HL-60 (cell line): ENCODE measurements at regions not wholly inside any gene's neighbourhood (a gene's known extent, or its start where the extent isn't known, plus 50 kb on each side); places are given as distances from the start of the nearest gene placed in this dataset.

ENCODE experiments used
- GABPA ChIP-seq: IDR thresholded peaks from 2 replicates; pipeline ENCODE4 v1.6.1; 2012; ENCODE audit warnings: low read depth
- POLR2AphosphoS5 ChIP-seq: IDR thresholded peaks from 2 replicates; pipeline ENCODE4 v1.6.1; 2012; ENCODE audit warnings: low read depth
- SPI1 ChIP-seq: IDR thresholded peaks from 2 replicates; pipeline ENCODE4 v1.6.1; 2012; ENCODE audit warnings: low read depth, mild to moderate bottlenecking, borderline replicate concordance
- TF ChIP-seq, protein P1 (sequence below): IDR thresholded peaks from 2 replicates; pipeline ENCODE4 v1.6.1; 2012; ENCODE audit warnings: low read depth; ENCODE audit not compliant: insufficient replicate concordance
- TF ChIP-seq, protein P2 (sequence below): IDR thresholded peaks from one replicate; pipeline ENCODE4 v1.5.1; 2011; ENCODE audit warnings: low read length, control low read depth, inconsistent platforms; ENCODE audit not compliant: insufficient read depth

DNA sequence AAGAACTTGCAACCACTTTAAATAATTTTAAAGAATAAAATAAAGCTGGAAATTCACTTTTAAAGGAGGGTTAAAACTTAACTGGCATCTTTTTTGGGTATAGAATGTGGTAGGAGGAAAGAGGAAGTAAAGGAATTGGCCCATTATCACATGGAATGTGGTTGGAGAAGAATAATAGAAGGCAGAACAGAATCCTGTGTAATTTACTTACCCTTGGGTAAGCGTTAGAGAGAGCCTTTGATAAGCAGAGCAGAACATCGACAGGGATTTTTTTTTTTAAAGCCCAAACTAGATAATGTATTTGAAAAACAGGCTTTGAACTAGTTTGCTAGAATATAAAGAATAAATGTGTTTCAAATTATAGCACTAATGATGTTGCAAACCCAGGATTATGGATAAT lies 199.8 kb upstream of the KIAA1217 start:
- TF ChIP-seq, protein P1, sequence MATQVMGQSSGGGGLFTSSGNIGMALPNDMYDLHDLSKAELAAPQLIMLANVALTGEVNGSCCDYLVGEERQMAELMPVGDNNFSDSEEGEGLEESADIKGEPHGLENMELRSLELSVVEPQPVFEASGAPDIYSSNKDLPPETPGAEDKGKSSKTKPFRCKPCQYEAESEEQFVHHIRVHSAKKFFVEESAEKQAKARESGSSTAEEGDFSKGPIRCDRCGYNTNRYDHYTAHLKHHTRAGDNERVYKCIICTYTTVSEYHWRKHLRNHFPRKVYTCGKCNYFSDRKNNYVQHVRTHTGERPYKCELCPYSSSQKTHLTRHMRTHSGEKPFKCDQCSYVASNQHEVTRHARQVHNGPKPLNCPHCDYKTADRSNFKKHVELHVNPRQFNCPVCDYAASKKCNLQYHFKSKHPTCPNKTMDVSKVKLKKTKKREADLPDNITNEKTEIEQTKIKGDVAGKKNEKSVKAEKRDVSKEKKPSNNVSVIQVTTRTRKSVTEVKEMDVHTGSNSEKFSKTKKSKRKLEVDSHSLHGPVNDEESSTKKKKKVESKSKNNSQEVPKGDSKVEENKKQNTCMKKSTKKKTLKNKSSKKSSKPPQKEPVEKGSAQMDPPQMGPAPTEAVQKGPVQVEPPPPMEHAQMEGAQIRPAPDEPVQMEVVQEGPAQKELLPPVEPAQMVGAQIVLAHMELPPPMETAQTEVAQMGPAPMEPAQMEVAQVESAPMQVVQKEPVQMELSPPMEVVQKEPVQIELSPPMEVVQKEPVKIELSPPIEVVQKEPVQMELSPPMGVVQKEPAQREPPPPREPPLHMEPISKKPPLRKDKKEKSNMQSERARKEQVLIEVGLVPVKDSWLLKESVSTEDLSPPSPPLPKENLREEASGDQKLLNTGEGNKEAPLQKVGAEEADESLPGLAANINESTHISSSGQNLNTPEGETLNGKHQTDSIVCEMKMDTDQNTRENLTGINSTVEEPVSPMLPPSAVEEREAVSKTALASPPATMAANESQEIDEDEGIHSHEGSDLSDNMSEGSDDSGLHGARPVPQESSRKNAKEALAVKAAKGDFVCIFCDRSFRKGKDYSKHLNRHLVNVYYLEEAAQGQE, result no peak
- TF ChIP-seq, protein P2, sequence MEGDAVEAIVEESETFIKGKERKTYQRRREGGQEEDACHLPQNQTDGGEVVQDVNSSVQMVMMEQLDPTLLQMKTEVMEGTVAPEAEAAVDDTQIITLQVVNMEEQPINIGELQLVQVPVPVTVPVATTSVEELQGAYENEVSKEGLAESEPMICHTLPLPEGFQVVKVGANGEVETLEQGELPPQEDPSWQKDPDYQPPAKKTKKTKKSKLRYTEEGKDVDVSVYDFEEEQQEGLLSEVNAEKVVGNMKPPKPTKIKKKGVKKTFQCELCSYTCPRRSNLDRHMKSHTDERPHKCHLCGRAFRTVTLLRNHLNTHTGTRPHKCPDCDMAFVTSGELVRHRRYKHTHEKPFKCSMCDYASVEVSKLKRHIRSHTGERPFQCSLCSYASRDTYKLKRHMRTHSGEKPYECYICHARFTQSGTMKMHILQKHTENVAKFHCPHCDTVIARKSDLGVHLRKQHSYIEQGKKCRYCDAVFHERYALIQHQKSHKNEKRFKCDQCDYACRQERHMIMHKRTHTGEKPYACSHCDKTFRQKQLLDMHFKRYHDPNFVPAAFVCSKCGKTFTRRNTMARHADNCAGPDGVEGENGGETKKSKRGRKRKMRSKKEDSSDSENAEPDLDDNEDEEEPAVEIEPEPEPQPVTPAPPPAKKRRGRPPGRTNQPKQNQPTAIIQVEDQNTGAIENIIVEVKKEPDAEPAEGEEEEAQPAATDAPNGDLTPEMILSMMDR, result no peak
- TF ChIP-seq POLR2AphosphoS5 (no peak), GABPA (no peak), SPI1 (no peak)
